BJ (cell line): ENCODE measurements at regions not wholly inside any gene's neighbourhood (a gene's known extent, or its start where the extent isn't known, plus 50 kb on each side); places are given as distances from the start of the nearest gene placed in this dataset.

Experiments used
- CTCF ChIA-PET: fragments of 350-600 bp; formaldehyde crosslinking; extraction: SDS; loops from one replicate; lab custom pipeline; 2021; ENCODE audit warnings: antibody characterized with exemption, inconsistent platforms; lab: Yijun Ruan, JAX
- POLR2A ChIA-PET: fragments of 300-600 bp; sonication (Branson Sonifier 250); formaldehyde crosslinking; extraction: SDS; loops from one replicate; lab custom pipeline; 2021; ENCODE audit warnings: antibody characterized with exemption; lab: Charles Lee
- DNase-seq: peaks from one replicate; pipeline ENCODE4 v3.0.0-alpha.2; 2011; ENCODE audit warnings: low read depth
- H3K27me3 ChIP-seq: 2 replicates; pipeline ENCODE4 v1.6.0; 2011; ENCODE audit warnings: low read length; ENCODE audit not compliant: control insufficient read depth, insufficient read depth
- H3K36me3 ChIP-seq: 2 replicates; pipeline ENCODE4 v1.5.1; 2011; ENCODE audit warnings: low read length; ENCODE audit not compliant: control insufficient read depth, insufficient read depth
- H3K4me3 ChIP-seq: 2 replicates; pipeline ENCODE4 v1.5.1; 2011; ENCODE audit warnings: low read depth, mild to moderate bottlenecking, control low read depth, low read length
- TF ChIP-seq, protein P1 (sequence below): IDR thresholded peaks from 2 replicates; pipeline ENCODE4 v1.5.1; 2011; ENCODE audit warnings: low read depth, mild to moderate bottlenecking, control low read depth, inconsistent platforms, low read length, moderate library complexity; ENCODE audit not compliant: insufficient read depth

DNA sequence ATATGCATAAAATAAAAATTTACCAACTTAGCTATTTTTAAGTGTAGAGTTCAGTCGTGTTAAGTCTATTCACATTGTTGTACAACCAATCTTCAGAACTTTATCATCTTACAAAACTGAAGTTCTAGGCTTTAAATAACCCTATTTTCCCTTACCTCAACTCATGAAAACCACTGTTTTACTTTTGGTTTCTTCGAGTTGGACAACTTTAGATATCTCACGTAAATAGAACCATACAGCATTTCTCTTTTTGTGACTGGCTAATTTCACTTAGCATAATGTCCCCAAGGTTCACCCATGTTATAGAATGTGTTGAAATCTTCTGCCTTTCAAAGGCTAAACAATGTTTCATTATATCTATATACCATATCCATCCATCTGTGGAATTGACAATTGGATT, 819.0 kb upstream of the ADGRL4 start:
- no peak for DNase-seq
- TF ChIP-seq, protein P1, sequence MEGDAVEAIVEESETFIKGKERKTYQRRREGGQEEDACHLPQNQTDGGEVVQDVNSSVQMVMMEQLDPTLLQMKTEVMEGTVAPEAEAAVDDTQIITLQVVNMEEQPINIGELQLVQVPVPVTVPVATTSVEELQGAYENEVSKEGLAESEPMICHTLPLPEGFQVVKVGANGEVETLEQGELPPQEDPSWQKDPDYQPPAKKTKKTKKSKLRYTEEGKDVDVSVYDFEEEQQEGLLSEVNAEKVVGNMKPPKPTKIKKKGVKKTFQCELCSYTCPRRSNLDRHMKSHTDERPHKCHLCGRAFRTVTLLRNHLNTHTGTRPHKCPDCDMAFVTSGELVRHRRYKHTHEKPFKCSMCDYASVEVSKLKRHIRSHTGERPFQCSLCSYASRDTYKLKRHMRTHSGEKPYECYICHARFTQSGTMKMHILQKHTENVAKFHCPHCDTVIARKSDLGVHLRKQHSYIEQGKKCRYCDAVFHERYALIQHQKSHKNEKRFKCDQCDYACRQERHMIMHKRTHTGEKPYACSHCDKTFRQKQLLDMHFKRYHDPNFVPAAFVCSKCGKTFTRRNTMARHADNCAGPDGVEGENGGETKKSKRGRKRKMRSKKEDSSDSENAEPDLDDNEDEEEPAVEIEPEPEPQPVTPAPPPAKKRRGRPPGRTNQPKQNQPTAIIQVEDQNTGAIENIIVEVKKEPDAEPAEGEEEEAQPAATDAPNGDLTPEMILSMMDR, result no peak
- Histone ChIP-seq H3K4me3 (no peak overlapping the region), H3K27me3 (no peaks in the 10 kb centered on the region), H3K36me3 (no peaks in the 10 kb centered on the region)
- ChIA-PET CTCF (no interaction called here), POLR2A (no interaction called here)

DNA sequence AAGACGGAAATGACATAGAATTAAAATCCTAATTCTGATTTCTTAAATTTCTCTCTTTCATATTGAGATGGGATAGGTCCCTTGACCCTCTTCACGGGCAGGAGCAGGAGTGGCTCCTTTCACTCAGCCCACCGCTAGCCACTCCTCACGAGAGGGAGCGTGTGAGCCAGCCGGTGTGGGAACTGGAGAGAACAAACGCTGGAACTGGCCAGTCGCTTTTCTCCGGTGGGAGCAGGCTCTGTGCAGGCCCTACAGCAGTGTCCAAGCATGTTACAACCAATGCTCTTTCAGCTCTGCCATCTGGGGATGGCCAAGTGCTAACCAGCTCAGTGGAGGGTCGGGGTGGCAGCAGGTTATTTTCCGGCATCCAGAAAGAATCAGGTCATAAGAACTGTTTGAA, 815.5 kb upstream of the ADGRL4 start:
- CTCF ChIA-PET, result no interaction called here
- H3K36me3 ChIP-seq, result no peaks in the 10 kb centered on the region
- no peak for DNase-seq
- POLR2A ChIA-PET, result no interaction called here
- no peak overlapping the region for H3K4me3 ChIP-seq
- TF ChIP-seq, protein P1, result no peak
- H3K27me3 ChIP-seq, result no peaks in the 10 kb centered on the region

- TF ChIP-seq, protein P1, result no peak
- H3K27me3 ChIP-seq, result no peaks in the 10 kb centered on the region
- POLR2A ChIA-PET, result no interaction called here
- H3K4me3 ChIP-seq, result no peak overlapping the region
- no peak for DNase-seq
- no peaks in the 10 kb centered on the region for H3K36me3 ChIP-seq
- CTCF ChIA-PET, result no interaction called here
Measured at GRCh38 chr1:79819140-79819539, 812.6 kb upstream of the ADGRL4 start.

DNA sequence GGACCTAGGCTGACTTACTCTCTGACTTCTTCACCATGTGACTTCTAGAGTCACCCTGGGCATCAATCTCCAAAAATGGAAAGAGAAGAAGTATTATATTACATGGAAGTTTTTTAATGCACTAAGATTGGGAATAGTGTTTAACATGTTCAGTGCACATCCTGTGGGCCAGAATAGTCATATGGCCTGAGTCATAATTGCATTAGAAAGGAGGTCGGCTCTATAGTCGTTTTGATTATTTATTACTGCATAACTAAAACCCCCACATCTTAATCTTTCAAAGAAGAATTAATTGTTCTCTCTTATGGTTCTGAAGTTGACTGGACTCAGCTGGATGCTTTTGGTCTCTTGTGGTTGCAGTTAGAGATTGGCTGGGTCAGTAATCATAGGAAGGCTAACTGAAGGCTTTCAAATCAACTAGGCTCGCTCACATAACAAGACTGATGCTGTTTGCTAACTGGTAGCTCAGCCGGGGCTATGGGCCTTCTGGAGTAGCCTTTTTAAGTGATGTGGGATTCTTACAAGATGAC, 810.6 kb upstream of the ADGRL4 start:
- Histone ChIP-seq H3K36me3 (no peaks in the 10 kb centered on the region), H3K4me3 (no peak overlapping the region), H3K27me3 (no peaks in the 10 kb centered on the region)
- ChIA-PET CTCF (no interaction called here), POLR2A (no interaction called here)
- TF ChIP-seq, protein P1, result no peak
- DNase-seq, result no peak

DNA sequence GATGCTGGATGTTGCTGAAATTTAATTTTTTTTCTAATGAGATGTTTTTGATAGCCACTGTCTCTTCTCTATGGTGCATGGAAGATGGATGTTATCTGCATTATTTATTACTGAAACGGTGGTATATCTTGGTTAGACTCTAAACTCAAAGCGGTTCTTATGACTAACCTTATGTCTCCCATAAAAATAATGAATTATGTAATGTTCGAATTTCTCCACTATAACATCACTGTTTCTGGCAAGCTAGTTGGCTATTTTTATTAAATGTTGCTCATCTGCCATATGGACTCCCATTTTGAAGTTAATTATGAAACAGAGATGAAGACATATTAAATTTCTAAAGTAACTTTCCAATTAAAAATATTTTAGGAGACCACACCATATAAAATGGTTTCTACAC, 808.6 kb upstream of the ADGRL4 start:
- POLR2A ChIA-PET, result no interaction called here
- no peaks in the 10 kb centered on the region for H3K36me3 ChIP-seq
- H3K27me3 ChIP-seq, result no peaks in the 10 kb centered on the region
- DNase-seq, result no peak
- TF ChIP-seq, protein P1, result no peak
- no peak overlapping the region for H3K4me3 ChIP-seq
- CTCF ChIA-PET, result no interaction called here
